GM12878 (cell line): ENCODE measurements at regions not wholly inside any gene's neighbourhood (a gene's known extent, or its start where the extent isn't known, plus 50 kb on each side); places are given as distances from the start of the nearest gene placed in this dataset.

Experiments
- LARP7 ChIP-seq: fragments of 450-650 bp; IDR thresholded peaks from 2 replicates; pipeline ENCODE4 v1.6.1; 2017; ENCODE audit warnings: mild to moderate bottlenecking
- NBN ChIP-seq: fragments of 450-650 bp; IDR thresholded peaks from 2 replicates; pipeline ENCODE4 v1.6.1; 2016
- NR2F1 ChIP-seq: fragments of 450-650 bp; conservative IDR thresholded peaks from 2 replicates; pipeline ENCODE4 v1.6.1; 2017; ENCODE audit warnings: mild to moderate bottlenecking
- SPI1 ChIP-seq: IDR thresholded peaks from 2 replicates; pipeline ENCODE4 v1.6.1; 2011; ENCODE audit warnings: low read depth, mild to moderate bottlenecking, low read length, moderate library complexity, borderline replicate concordance; ENCODE audit not compliant: insufficient read depth
- STAT3 ChIP-seq: IDR thresholded peaks from 2 replicates; pipeline ENCODE4 v1.6.1; 2011; ENCODE audit warnings: low read depth, low read length, improper control_type of control experiment
- ZBTB11 ChIP-seq: fragments of 450-650 bp; formaldehyde crosslinking; IDR thresholded peaks from 2 replicates; pipeline ENCODE4 v1.5.0; 2022; ENCODE audit warnings: mild to moderate bottlenecking, missing genetic modification characterization
- ZNF384 ChIP-seq: IDR thresholded peaks from 2 replicates; pipeline ENCODE4 v1.6.1; 2012; ENCODE audit warnings: low read depth, mild to moderate bottlenecking, low read length, improper control_type of control experiment, borderline replicate concordance
- TF ChIP-seq, protein P1 (sequence below): fragments of 450-650 bp; conservative IDR thresholded peaks from 2 replicates; pipeline ENCODE4 v1.6.1; 2017; ENCODE audit warnings: mild to moderate bottlenecking, moderate library complexity
- TF ChIP-seq, protein P2 (sequence below): IDR thresholded peaks from 2 replicates; pipeline ENCODE4 v1.6.1; 2011; ENCODE audit warnings: mild to moderate bottlenecking, low read depth, low read length, moderate library complexity; ENCODE audit not compliant: insufficient replicate concordance
- TF ChIP-seq, protein P3 (sequence below): fragments of 450-650 bp; IDR thresholded peaks from 2 replicates; pipeline ENCODE4 v1.6.1; 2017; ENCODE audit warnings: mild to moderate bottlenecking

DNA sequence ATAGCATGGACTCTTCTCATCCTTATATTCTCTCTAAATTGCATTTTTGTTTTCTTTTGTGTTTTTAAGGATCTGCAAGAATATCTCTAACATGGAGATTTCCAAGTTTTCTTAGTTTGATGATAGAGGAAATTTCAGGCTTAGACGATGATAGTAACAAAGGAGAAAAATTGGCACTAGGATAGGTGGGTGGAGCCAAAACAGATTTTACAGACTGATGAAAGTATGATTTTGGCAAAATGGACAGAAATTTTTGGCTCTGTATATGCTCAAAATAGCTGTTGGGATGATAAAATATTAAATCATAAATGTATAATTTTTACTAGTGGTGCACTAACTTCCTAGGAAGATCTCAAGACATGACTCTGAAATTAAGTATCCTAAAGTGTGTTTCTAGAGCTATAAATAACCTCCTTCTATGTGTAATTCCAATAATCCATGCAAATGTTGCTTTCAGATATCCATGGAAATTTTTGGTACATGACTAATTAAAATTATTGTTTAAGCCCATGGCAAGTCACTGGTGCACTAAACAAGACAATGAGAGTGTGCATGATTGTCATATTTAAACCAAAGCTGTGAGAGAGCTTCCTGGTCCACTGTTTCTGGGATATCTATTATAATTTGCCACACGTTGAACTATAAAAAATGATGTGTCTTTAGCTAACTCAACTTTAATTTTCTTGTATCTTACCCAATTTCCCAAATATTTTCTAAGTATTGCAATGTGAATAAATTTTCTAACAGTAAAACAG lies 55.8 kb upstream of the NBEA start (continued):
- TF ChIP-seq, protein P1, sequence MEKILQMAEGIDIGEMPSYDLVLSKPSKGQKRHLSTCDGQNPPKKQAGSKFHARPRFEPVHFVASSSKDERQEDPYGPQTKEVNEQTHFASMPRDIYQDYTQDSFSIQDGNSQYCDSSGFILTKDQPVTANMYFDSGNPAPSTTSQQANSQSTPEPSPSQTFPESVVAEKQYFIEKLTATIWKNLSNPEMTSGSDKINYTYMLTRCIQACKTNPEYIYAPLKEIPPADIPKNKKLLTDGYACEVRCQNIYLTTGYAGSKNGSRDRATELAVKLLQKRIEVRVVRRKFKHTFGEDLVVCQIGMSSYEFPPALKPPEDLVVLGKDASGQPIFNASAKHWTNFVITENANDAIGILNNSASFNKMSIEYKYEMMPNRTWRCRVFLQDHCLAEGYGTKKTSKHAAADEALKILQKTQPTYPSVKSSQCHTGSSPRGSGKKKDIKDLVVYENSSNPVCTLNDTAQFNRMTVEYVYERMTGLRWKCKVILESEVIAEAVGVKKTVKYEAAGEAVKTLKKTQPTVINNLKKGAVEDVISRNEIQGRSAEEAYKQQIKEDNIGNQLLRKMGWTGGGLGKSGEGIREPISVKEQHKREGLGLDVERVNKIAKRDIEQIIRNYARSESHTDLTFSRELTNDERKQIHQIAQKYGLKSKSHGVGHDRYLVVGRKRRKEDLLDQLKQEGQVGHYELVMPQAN = no peak
- TF ChIP-seq, protein P2, sequence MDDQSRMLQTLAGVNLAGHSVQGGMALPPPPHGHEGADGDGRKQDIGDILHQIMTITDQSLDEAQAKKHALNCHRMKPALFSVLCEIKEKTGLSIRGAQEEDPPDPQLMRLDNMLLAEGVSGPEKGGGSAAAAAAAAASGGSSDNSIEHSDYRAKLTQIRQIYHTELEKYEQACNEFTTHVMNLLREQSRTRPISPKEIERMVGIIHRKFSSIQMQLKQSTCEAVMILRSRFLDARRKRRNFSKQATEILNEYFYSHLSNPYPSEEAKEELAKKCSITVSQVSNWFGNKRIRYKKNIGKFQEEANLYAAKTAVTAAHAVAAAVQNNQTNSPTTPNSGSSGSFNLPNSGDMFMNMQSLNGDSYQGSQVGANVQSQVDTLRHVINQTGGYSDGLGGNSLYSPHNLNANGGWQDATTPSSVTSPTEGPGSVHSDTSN = no peak
- TF ChIP-seq STAT3 (no peak), SPI1 (no peak), LARP7 (no peak), ZBTB11 (CRISPR knock-in tag) (no peak), NBN (no peak), ZNF384 (no peak), NR2F1 (no peak)
- TF ChIP-seq, protein P3, sequence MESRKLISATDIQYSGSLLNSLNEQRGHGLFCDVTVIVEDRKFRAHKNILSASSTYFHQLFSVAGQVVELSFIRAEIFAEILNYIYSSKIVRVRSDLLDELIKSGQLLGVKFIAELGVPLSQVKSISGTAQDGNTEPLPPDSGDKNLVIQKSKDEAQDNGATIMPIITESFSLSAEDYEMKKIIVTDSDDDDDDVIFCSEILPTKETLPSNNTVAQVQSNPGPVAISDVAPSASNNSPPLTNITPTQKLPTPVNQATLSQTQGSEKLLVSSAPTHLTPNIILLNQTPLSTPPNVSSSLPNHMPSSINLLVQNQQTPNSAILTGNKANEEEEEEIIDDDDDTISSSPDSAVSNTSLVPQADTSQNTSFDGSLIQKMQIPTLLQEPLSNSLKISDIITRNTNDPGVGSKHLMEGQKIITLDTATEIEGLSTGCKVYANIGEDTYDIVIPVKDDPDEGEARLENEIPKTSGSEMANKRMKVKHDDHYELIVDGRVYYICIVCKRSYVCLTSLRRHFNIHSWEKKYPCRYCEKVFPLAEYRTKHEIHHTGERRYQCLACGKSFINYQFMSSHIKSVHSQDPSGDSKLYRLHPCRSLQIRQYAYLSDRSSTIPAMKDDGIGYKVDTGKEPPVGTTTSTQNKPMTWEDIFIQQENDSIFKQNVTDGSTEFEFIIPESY = no peak
- TF ChIP-seq, all 136 proteins: peak for 0
